T-helper 2 cell (primary cell): ENCODE measurements at regions not wholly inside any gene's neighbourhood (a gene's known extent, or its start where the extent isn't known, plus 50 kb on each side); places are given as distances from the start of the nearest gene placed in this dataset.

Experiments
- DNase-seq, 5 experiments: peaks; one replicate each; pipeline versions ENCODE4 v3.0.0 to v3.0.0-alpha.2; 2012 to 2022

DNA sequence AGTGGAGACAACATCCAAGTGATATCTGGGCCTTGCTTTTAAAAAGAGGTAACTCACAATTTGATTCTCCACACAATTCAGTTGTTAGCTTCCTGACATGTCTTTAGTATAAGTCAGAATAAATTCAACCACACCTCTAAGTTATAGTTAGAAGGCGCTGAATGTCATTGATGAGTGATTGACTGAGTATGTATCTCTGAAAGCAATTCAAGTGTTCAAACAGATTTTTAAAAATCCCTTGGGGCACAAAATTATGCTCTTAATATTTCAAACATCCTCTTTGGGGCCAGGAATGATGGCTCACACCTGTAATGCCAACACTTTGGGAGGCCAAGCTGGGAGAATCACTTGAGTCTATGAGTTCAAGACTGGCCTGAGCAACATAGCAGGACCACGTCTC, 137.0 kb upstream of the PRR20A start:
- DNase-seq: no peak

DNA sequence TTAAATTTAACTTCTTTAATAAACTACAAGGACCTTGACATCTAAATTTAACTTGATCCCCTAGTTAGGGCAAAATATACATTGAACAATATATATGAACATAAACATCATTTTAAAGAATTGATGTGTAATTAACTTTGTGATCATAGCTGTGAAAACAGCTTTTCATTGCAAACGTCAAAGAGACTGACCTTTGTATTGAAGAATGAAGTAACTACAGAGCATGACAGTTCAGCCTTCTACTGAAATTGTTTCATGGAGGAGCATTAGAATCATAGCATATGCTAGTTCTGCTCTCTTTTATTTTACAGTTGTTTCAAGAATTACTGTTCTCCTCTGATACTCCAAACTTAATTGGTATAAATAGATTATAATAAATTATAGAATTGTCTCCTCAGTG, 123.4 kb upstream of the PRR20A start:
- no peak for DNase-seq

DNA sequence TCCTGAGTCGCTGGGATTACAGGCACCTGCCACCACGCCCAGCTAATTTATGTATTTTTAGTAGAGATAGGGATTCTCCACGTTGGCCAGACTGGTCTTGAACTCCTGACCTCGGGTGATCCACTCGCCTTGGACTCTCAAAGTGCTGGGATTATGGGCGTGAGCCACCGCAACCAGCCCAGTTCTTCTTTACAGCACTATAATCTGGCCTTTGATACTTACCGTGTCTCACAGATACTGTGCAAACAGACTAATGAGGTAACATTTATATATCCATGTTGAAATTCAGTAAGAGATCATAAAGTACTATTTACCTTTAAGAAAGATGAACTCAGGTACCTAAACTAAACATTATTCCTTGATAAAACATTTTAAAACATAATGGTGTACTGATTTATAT, 121.8 kb upstream of the PRR20A start:
- DNase-seq: no peak

DNA sequence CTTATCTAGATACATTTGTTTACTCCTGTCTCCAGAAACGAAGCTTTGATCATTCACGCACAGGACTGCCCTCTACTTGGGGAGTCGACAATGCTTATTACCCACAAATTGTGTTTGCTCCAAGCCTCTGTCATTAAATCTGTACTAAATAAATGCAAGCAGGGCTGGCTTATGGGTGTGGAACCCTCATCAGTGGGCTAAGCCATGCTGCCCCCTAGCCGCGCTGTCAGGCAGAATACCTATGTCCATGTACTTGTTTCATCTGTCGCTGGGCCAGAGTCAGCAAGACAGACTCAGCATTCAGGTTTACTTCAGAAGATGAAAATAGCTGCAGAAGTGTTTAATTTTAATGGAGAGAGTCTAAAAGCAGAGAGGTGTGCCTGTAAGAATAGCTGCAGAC, 110.0 kb upstream of the PRR20A start:
- no peak for DNase-seq

DNA sequence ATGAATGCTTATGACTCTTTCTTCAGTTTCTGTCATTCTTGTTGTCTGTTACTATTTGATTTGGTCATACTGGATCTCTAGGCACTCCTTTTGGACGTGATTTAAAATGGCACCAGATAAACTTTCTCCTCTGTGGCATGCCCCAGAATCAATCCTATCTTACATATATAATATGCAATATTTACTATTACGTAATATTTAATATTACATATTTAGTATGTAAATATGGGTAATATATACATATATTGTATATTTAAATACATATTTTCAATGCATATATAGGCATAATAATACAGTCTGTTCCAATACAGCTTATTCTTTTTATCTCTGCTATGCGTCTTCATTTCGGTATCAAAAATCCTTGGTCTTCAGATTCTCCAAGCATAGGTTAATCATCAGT, 104.4 kb upstream of the PRR20A start:
- no peak for DNase-seq

DNA sequence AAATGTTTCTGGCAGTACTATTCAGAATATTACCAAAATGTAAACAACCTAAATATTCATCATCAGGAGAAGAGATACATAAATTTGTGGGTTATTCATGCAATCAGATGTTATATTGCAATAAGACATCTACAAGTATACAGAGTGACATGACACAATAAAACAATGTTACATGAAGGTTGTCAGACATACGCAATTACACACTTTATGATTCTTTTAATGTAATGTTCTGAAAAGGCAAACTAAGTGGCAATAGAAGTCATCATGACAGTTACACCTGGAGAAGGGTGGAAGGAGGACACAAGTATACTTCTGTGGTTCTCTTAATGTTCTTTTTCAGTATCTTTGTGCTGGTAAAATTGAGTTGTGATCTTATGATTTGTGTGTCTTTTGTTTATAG, 95.8 kb upstream of the PRR20A start:
- no peak for DNase-seq

DNA sequence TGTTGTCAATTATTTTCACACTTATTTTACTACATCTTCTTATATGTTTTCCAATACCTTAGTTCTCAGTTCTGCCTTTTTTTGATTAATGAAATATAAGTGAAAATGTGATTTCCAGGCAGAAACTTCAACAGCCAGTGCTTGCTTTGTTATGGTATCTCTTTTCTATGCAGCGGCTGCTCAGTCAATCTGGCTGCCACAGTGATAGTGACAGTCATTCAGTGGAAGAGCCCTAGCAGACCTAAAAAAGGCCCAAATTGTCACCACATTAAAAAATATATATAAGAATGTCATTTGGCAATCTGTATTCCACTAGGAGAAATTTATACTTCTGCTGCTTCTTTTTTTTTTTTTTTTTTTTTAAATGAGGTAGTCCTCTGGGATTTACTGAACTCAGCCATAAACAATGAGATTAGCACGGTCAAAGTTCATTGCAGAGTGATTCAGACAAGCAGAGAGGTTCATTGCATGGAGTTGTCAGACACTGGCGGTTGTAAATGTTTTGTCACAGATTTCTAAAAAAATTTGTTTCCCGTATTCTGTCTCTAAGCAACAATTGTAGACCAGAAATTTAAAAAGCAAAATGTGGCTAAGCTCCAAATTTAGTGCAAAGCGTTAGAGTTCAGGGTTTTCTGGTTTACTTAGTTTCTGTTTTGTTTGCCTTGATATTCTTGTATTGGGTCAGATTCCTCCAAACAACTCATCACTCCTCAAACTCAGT, 94.7 kb upstream of the PRR20A start:
- no peak for DNase-seq

DNA sequence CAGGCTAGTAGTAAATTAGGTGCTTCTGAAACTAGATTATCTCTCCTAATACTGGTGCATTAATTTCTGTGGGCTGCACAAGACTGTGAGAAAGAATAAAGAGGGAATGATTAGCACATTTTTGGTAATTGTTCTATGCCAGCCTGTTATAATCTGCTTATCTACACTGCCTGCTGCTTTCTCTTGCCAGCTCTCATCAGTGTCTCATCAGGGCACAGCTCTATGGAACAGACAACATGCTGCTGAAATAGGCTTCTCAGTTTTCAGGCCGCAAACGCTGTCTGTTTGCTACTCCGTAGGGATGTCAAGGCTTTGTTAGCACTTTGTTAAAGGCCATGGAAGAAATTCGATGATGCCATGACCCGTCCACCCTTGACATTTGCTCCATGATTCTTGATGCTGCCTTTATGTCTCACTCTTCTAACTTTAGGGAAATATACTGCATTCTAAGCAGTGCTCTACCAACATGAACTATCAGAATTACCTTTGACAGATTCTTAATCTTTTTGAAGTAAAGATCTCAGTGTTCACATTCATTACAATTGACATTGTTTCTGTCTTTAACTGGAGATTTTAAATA, 84.0 kb upstream of the PRR20A start:
- DNase-seq: no peak

DNA sequence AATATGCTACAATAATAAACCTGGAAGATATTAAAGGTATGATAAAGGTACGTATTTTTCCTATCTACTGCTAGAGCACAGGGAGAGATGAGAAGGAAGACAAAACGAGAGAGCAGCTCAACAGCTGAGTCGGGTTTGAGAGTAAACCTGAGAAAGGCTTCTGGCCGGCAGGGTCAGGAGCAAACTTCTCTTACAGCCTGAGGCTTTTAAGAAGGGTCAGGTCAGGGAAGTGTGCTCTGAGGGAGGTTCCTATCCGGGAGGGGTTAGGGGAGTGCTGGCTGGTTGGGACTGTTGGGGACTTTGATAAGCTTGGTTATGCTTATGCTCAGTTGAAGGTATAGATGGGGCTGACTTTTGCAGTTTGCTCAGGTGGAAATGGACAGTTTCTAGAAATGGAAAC, 77.7 kb upstream of the PRR20A start:
- DNase-seq: no peak

DNA sequence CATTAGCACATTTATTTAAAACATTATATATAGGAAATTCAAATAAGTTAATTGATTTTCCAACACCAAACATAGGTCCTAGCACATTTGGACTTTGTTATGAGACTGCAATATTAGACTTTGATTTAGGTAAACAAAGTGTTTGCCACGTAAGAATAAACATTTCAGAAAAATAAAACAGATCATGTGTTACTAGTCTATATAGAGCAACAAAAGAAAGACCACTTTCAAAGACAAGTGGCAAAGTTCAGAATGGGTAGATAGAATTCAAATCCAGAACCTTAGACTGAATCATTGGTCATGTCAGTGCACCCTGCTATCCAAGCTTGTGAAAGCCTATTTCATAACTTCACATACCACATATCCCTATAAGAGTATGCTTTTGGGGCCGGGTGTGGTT, 66.7 kb upstream of the PRR20A start:
- DNase-seq: no peak

DNA sequence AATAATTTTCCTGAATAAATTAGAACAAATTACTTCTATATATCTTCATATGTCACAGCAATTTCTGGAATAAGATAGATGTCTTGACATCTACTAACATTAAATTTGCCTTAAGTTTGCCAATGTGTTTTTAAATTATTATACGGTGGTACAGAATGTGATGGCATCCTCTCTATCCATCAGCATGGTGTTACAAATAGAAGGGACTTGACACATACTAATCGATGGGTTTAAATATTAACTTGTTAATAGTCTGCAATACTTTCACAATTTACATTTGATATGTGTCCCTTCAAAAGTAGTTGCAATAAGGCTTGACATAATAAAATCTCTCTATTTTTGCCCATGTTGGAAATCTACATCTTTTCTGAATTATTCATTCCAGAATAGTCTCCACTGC, 65.1 kb upstream of the PRR20A start:
- DNase-seq: no peak

DNA sequence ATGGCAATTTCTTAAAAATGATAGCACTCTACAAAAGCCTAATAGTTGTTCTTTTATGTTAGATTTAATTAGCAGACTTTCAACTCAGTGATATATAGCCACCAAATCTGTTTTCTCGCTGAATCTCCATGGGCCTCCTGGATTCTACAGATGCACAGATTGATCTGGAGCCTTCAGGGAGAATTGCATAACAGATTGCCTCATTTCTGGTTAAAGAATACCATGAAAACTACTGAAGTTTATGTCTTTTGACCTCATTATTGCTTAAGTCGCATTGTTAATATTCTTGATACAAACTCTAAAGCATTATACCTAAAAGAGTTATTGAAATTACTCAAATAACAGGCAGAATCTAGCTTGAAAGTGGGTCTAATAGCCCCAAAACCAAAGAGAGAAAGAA, 53.7 kb upstream of the PRR20A start:
- DNase-seq: no peak
